IMR-90 (cell line): ENCODE measurements at regions not wholly inside any gene's neighbourhood (a gene's known extent, or its start where the extent isn't known, plus 50 kb on each side); places are given as distances from the start of the nearest gene placed in this dataset.

Source experiments
- ATAC-seq: fragments of 200-7000 bp; cut with Tn5 transposase; 2 replicates; pipeline ENCODE4 v1.9.1; 2020; ENCODE audit warnings: low read depth, mild to moderate bottlenecking, moderate library complexity
- BruUV-seq: library from RNA; stranded (reverse); fragments of 400-500 nt; replicated peaks from 2 replicates; lab custom pipeline; 2021; lab: Mats Ljungman, UMichigan
- CTCF ChIA-PET: fragments of 300-600 bp; formaldehyde crosslinking; extraction: SDS; loops from one replicate; lab custom pipeline; 2021; ENCODE audit warnings: antibody characterized with exemption; lab: Yijun Ruan, JAX
- POLR2A ChIA-PET: fragments of 300-600 bp; sonication (Branson Sonifier 250); formaldehyde crosslinking; loops from one replicate; lab custom pipeline; 2022; ENCODE audit warnings: antibody characterized with exemption; ENCODE audit not compliant: unreplicated experiment; lab: Charles Lee
- DNase-seq: peaks from one replicate; pipeline ENCODE4 v3.0.0; 2013
- H2AFZ ChIP-seq: replicated peaks from 2 replicates; pipeline ENCODE3; 2013; ENCODE audit warnings: low read length, mild to moderate bottlenecking; ENCODE audit not compliant: poor library complexity
- H2AK5ac ChIP-seq: 2 replicates; pipeline ENCODE4 v1.6.1; 2013; ENCODE audit warnings: low read depth, low read length, inconsistent platforms
- H2AK9ac ChIP-seq: replicated peaks from 2 replicates; pipeline ENCODE3; 2013; ENCODE audit warnings: mild to moderate bottlenecking, low read depth, low read length, moderate library complexity; ENCODE audit not compliant: poor library complexity
- H2BK120ac ChIP-seq: 2 replicates; pipeline ENCODE4 v1.6.1; 2013; ENCODE audit warnings: low read depth, low read length, inconsistent platforms
- H2BK15ac ChIP-seq: 3 replicates; pipeline ENCODE4 v1.6.1; 2013; ENCODE audit warnings: low read depth, low read length, inconsistent platforms
- H2BK20ac ChIP-seq: 2 replicates; pipeline ENCODE4 v1.6.1; 2013; ENCODE audit warnings: low read depth, mild to moderate bottlenecking, inconsistent platforms, low read length, moderate library complexity
- H2BK5ac ChIP-seq: 2 replicates; pipeline ENCODE4 v1.6.1; 2013; ENCODE audit warnings: mild to moderate bottlenecking, low read depth, low read length, inconsistent platforms; ENCODE audit not compliant: poor library complexity, severe bottlenecking
- H3K14ac ChIP-seq: replicated peaks from 2 replicates; pipeline ENCODE4 v1.6.1; 2013; ENCODE audit warnings: low read depth, low read length, inconsistent platforms
- H3K18ac ChIP-seq: 2 replicates; pipeline ENCODE4 v1.6.1; 2013; ENCODE audit warnings: low read depth, low read length, control low read depth
- H3K23ac ChIP-seq: 2 replicates; pipeline ENCODE4 v1.6.1; 2013; ENCODE audit warnings: low read depth, low read length, inconsistent platforms
- H3K27ac ChIP-seq: 2 replicates; pipeline ENCODE4 v1.5.1; 2013; ENCODE audit warnings: mild to moderate bottlenecking, control low read depth, low read length; ENCODE audit not compliant: insufficient read depth
- H3K27me3 ChIP-seq: 2 replicates; pipeline ENCODE4 v1.6.1; 2013; ENCODE audit warnings: low read length; ENCODE audit not compliant: control insufficient read depth, insufficient read depth
- H3K36me3 ChIP-seq: 2 replicates; pipeline ENCODE4 v1.6.1; 2013; ENCODE audit warnings: low read length, mixed read lengths; ENCODE audit not compliant: control insufficient read depth, insufficient read depth
- H3K4ac ChIP-seq: 2 replicates; pipeline ENCODE4 v1.6.1; 2013; ENCODE audit warnings: low read depth, low read length, inconsistent platforms
- H3K4me1 ChIP-seq: 2 replicates; pipeline ENCODE4 v1.6.1; 2013; ENCODE audit warnings: low read length, mixed read lengths; ENCODE audit not compliant: control insufficient read depth, insufficient read depth
- H3K4me2 ChIP-seq: 2 replicates; pipeline ENCODE4 v1.6.1; 2013; ENCODE audit warnings: low read depth, mild to moderate bottlenecking, control low read depth, low read length, moderate library complexity
- H3K4me3 ChIP-seq: 2 replicates; pipeline ENCODE4 v1.5.1; 2013; ENCODE audit warnings: low read depth, mild to moderate bottlenecking, control low read depth, low read length, moderate library complexity; ENCODE audit not compliant: insufficient read depth
- H3K56ac ChIP-seq: 2 replicates; pipeline ENCODE4 v1.6.1; 2013; ENCODE audit warnings: low read length, inconsistent platforms; ENCODE audit not compliant: insufficient read depth; ENCODE audit errors: extremely low read depth
- H3K79me1 ChIP-seq, 2 experiments: 2 replicates each; pipeline ENCODE4 v1.6.1; 2013; ENCODE audit warnings: low read length in 2 of 2, inconsistent platforms in 1 of 2, low read depth in 1 of 2
- H3K9ac ChIP-seq: 2 replicates; pipeline ENCODE4 v1.6.1; 2013; ENCODE audit warnings: low read depth, low read length, control low read depth
- H3K9me1 ChIP-seq: 2 replicates; pipeline ENCODE4 v1.6.1; 2013; ENCODE audit warnings: low read length, inconsistent platforms; ENCODE audit not compliant: insufficient read depth
- H3K9me3 ChIP-seq: 2 replicates; pipeline ENCODE4 v1.6.1; 2013; ENCODE audit warnings: low read length; ENCODE audit not compliant: control insufficient read depth, insufficient read depth
- H4K20me1 ChIP-seq: 2 replicates; pipeline ENCODE4 v1.6.1; 2013; ENCODE audit warnings: low read length, inconsistent platforms; ENCODE audit not compliant: insufficient read depth
- H4K5ac ChIP-seq: 2 replicates; pipeline ENCODE4 v1.6.1; 2013; ENCODE audit warnings: mild to moderate bottlenecking, low read depth, low read length, control low read depth
- H4K8ac ChIP-seq, 2 experiments: 2 replicates each; pipeline ENCODE4 v1.6.1; 2013; ENCODE audit warnings: low read depth in 2 of 2, low read length in 2 of 2, control low read depth in 1 of 2, inconsistent platforms in 1 of 2
- H4K91ac ChIP-seq: 2 replicates; pipeline ENCODE4 v1.6.1; 2013; ENCODE audit warnings: low read depth, low read length, inconsistent platforms; ENCODE audit not compliant: insufficient read depth
- CHD1 ChIP-seq: IDR thresholded peaks from 2 replicates; pipeline ENCODE4 v1.6.1; 2012; ENCODE audit warnings: low read depth, low read length, improper control_type of control experiment
- FOS ChIP-seq: fragments of 150-350 bp; IDR thresholded peaks from 2 replicates; pipeline ENCODE4 v1.6.1; 2016; ENCODE audit warnings: low read depth, low read length
- MAFK ChIP-seq: IDR thresholded peaks from 2 replicates; pipeline ENCODE4 v1.6.1; 2012; ENCODE audit warnings: low read depth, low read length, improper control_type of control experiment
- MAZ ChIP-seq: IDR thresholded peaks from 2 replicates; pipeline ENCODE4 v1.6.1; 2012; ENCODE audit warnings: low read depth, mild to moderate bottlenecking, low read length, improper control_type of control experiment, moderate library complexity, borderline replicate concordance
- MXI1 ChIP-seq: IDR thresholded peaks from 2 replicates; pipeline ENCODE4 v1.6.1; 2012; ENCODE audit warnings: low read depth, mild to moderate bottlenecking, low read length, moderate library complexity, borderline replicate concordance
- RAD21 ChIP-seq: IDR thresholded peaks from 2 replicates; pipeline ENCODE4 v1.6.1; 2012; ENCODE audit warnings: low read length, improper control_type of control experiment
- RCOR1 ChIP-seq: IDR thresholded peaks from 2 replicates; pipeline ENCODE4 v1.6.1; 2012; ENCODE audit warnings: mild to moderate bottlenecking, low read length, improper control_type of control experiment; ENCODE audit not compliant: insufficient replicate concordance
- RFX5 ChIP-seq: IDR thresholded peaks from 2 replicates; pipeline ENCODE4 v1.8.0; 2012; ENCODE audit warnings: low read depth, mild to moderate bottlenecking, low read length, moderate library complexity
- dilution Hi-C: fragments of 300-500 bp; cut with HindIII; formaldehyde crosslinking; loops from one replicate; pipeline ENCODE4 v1.14.3; 2018; ENCODE audit warnings: low sequenced_read_pairs; ENCODE audit not compliant: unreplicated experiment
- in situ Hi-C: fragments of 300-500 bp; cut with MboI; formaldehyde crosslinking; loops from 3 replicates; pipeline ENCODE4 v1.14.3; 2019; ENCODE audit warnings: low sequenced_read_pairs, inconsistent platforms, mixed read lengths
- intact Hi-C: fragments of 100-400 bp; cut with micrococcal nuclease; formaldehyde crosslinking; loops from 2 replicates; pipeline ENCODE4 v1.10.0; 2022

DNA sequence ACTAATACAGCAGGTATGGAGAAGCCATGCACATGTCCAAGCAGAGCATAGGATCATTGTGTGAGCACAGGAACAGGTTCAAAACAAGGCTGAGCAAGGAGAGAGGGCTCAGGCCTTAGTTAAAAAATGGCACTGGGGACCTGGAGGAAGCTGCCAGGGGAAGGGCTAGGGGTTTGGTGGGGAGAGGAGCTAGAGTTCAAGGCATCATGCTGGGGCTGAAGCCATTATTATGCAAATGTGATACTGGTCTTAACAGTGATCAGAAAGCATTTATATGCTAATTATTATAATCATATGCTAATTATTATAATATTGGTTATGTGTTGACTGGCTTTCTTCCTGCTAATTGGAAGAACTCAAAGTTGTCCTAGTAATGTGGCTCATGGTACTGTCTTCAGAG lies 546.0 kb upstream of the CFAP20DC start:
- dilution Hi-C loops (no loop called here), in situ Hi-C loops (no loop called here), intact Hi-C loops (no loop called here)
- CTCF ChIA-PET, result no interaction called here
- TF ChIP-seq RCOR1 (no peak), MXI1 (no peak), CHD1 (no peak), FOS (no peak), MAZ (no peak), MAFK (no peak), RFX5 (no peak), RAD21 (no peak)
- H3K27me3 ChIP-seq, result peaks cover 16% of the 10 kb centered on the region
- no peak overlapping the region for H2AK9ac ChIP-seq
- H3K4me2 ChIP-seq, result no peak overlapping the region
- H3K36me3 ChIP-seq, result no peaks in the 10 kb centered on the region
- H3K9me1 ChIP-seq, result no peaks in the 10 kb centered on the region
- no peak overlapping the region for H3K9ac ChIP-seq
- no peak overlapping the region for H2AFZ ChIP-seq
- no peak overlapping the region for H2BK120ac ChIP-seq
- 0 out of 2 replicates have a peak, but pooled peaks cover 2% of the 10 kb centered on the region for H3K9me3 ChIP-seq
- no peaks in the 10 kb centered on the region for H3K4me1 ChIP-seq
- no peak overlapping the region for H4K8ac ChIP-seq
- H3K56ac ChIP-seq, result no peak overlapping the region
- no peak overlapping the region for H3K23ac ChIP-seq
- no peak overlapping the region for H2AK5ac ChIP-seq
- no peak overlapping the region for H4K91ac ChIP-seq
- no peak overlapping the region for H2BK5ac ChIP-seq
- H3K18ac ChIP-seq, result no peak overlapping the region
- no peak overlapping the region for H3K14ac ChIP-seq
- no peaks in the 10 kb centered on the region for H3K79me1 ChIP-seq
- no peak overlapping the region for H3K27ac ChIP-seq
- ATAC-seq, result no peak
- POLR2A ChIA-PET, result no interaction called here
- H3K4me3 ChIP-seq, result no peak overlapping the region
- H3K4ac ChIP-seq, result no peak overlapping the region
- H4K20me1 ChIP-seq, result no peaks in the 10 kb centered on the region
- no peak for DNase-seq
- H2BK20ac ChIP-seq, result no peak overlapping the region
- BruUV-seq, result no TSS peak
- no peak overlapping the region for H2BK15ac ChIP-seq
- H4K5ac ChIP-seq, result no peak overlapping the region
